GM12875 (cell line): ENCODE measurements at regions not wholly inside any gene's neighbourhood (a gene's known extent, or its start where the extent isn't known, plus 50 kb on each side); places are given as distances from the start of the nearest gene placed in this dataset.
A peak's percentile ranks its signal among the peaks of the same experiment; 100 is the strongest.

Experiments
- H3K4me3 ChIP-seq: one replicate; pipeline ENCODE4 v1.5.1; 2011; ENCODE audit warnings: low read depth, low read length, control low read depth
- CTCF ChIP-seq: IDR thresholded peaks from 2 replicates; pipeline ENCODE4 v1.5.1; 2011; ENCODE audit warnings: low read depth, mild to moderate bottlenecking, control low read depth, inconsistent platforms, low read length, moderate library complexity, borderline replicate concordance; ENCODE audit not compliant: insufficient read depth

- TF ChIP-seq CTCF: no peak
- H3K4me3 ChIP-seq: no peak overlapping the region
Measured at GRCh38 chr10:44516891-44517290, 132.0 kb upstream of the CXCL12 start.

GRCh38 chr10:44517635-44518034 is 132.7 kb upstream of the CXCL12 start:
- no peak overlapping the region for H3K4me3 ChIP-seq
- TF ChIP-seq CTCF: peak; percentile 66; the same call in 1 of the 2 replicates

- no peak for TF ChIP-seq CTCF
- no peak overlapping the region for H3K4me3 ChIP-seq
Measured at GRCh38 chr10:44519361-44519760, 134.5 kb upstream of the CXCL12 start.

- H3K4me3 ChIP-seq: no peak overlapping the region
- no peak for TF ChIP-seq CTCF
Measured at GRCh38 chr10:44520651-44521050, 135.8 kb upstream of the CXCL12 start.

GRCh38 chr10:44539178-44539577 is 154.3 kb upstream of the CXCL12 start:
- no peak overlapping the region for H3K4me3 ChIP-seq
- no peak for TF ChIP-seq CTCF

GRCh38 chr10:44552726-44553125 is 167.8 kb upstream of the CXCL12 start:
- TF ChIP-seq CTCF: no peak
- H3K4me3 ChIP-seq: no peak overlapping the region

GRCh38 chr10:44557596-44558191 is 172.8 kb upstream of the CXCL12 start:
- H3K4me3 ChIP-seq: no peak overlapping the region
- TF ChIP-seq CTCF: no peak
